CD4-positive, alpha-beta T cell treated with Interleukin-21 for 1 hour (primary cell): ENCODE measurements at regions not wholly inside any gene's neighbourhood (a gene's known extent, or its start where the extent isn't known, plus 50 kb on each side); places are given as distances from the start of the nearest gene placed in this dataset.
"Not testable (repeated sequence)": the region's sequence is repeated elsewhere in the genome, so short reads cannot be mapped to it uniquely, and the experiment has no call there.

ENCODE experiments used
- DNase-seq: peaks from one replicate; pipeline ENCODE4 v3.0.0-alpha.2; 2020

DNA sequence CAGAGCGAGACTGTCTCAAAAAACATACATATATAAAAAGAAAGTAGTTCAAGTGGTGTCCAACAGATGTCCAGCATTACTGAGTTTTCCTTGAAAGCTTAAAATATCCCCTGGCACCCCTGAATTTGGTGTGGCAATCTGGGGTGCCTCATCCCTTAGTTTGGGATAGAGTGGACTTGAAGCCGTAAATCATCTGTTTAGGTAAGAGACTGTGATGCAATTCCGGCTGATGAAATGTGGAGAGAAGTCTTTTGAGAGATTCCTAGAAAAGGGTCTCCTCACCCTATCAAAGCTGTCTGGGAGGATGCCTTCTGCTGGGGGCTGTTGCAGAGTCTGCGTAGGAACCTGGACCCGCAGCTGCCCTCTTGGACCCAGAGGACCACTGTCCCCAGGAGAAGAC lies 408.0 kb downstream of the RPS24 start:
- no peak for DNase-seq

DNA sequence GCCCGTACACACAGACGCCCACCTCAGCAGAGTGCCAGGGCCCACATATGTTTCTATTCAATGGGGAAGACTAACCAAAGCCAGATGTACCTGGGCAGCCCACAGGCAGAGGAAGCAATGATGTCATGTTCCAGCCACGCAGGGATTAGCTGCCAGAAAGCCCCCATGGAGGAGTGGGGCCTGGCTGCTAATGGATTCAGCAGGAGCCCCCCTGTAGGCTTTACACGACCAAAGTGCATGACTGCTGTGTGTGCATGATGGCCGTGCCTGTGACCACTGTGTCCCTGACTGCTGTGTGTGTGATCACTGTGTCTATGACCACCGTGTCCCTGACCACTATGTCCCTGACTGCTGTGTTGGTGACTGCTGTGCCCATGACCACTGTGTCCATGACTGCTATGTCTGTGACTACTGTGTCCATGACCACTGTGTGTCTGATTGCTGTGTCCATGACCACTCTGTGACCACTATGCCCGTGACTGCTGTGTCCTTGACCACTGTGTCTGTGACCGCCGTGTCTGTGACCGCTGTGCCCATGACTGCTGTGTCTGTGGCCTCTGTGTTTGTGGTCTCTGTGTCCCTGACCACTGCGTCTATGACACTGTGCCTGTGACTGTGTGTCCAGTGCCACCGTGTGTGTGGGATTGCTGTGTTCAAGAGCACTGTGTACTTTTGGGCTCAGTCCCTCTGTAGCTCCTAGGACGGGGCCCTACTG lies 409.3 kb downstream of the RPS24 start:
- no peak for DNase-seq

DNA sequence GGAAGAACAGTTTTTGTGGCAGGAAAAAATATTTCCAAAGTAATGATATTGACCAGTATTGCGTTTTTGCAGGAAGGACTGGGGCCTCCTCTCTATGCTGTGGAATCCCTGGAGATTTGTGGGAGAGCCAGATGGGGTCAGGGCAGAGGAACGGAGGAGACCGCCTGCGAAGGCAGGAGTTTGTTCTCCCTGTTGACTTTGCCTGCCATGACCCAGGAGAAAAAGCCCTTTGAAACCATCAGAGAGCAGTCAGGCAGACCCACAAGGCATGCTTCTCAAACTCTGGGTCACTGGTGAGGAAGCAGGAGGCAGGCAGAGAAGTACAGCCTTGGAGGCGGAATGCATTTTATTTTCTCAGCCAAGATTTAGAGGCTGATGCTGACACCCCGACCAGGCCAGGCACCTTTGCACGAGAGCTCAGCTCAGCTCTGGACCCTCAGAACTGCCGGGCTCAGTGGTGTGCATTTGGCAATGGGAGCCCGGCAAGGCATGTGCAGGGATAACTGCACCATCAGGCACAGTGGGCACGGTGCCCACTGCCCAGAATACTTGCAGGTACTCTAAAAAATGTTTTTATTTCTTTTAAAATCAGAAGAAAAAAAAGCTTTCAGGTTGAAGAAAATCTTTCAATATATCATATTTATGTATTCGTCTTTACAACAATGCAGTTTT lies 410.4 kb downstream of the RPS24 start:
- DNase-seq, result no peak

DNA sequence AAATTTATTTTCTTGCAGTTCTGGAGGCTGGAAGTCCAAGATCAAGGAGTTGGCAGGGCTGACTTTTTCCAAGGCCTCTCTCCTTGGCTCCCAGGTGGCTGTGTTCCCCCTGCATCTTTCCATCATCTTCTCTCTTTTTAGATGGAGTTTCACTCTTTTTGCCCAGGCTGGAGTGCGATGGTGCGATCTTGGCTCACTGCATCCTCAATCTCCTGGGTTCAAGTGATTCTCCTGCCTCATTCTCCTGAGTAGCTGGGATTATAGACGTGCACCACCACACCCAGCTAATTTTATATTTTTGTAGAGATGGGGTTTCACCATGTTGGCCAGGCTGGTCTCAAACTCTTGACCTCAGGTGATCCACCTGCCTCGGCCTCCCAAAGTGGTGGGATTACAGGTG lies 411.1 kb downstream of the RPS24 start:
- not testable (repeated sequence) for DNase-seq

DNA sequence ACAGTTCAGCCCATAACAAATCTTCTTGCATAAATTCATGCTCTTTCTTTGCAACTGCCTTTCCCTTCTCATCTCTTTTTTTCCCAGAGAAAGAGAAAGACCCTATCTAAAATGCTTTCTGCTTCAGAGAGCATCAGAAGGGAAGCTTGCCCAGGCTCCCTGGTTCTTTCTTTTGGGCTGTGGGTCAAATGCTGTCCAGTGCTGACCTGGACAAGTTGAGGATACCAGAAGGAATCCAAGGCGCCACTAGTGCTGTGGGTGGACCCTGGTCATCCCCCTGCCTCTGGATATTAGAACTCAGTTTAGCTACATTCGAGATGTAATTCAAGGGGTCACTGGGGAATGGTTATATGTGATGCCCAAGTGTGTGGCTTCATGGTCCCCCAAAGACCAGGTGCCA lies 411.6 kb downstream of the RPS24 start:
- DNase-seq, result no peak

DNA sequence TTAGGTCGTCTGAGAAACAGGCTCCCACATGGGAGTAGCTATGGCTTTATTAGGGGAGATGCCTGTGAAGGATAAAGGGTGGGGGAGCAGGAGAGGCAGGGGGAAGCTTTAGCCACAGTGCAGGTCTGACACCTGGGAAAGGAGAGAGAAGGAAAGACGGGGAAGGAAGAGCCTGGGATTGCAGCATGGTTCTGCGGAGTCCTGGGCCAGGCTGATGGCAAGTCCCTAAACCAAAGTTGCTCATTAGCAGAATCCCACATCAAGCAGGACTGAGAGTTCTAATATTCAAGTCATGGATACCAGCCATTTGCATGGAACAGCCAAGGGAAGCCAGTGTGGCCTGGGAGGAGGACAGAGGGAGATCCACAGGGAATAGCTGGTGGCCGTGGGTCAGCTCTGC lies 414.8 kb downstream of the RPS24 start:
- no peak for DNase-seq

DNA sequence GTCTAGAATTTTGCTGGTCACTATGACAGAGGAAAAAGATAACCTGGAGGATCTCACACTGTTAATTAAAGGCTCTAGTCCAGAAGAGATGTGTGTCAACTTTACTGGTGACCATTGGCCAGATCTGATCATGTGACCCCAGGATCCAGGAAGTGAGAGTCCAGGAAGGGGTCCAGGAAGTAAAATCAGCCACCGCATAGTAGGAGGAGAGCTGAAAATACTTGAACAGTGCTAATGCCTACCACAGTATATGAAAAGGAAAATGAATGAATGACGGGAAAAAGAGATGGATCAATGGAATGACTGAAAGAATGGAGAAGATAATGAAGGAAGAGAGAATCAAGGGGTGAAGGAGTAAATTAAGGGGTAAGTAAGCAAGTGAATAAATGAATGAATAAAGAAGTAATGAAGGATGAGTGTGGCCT lies 415.3 kb downstream of the RPS24 start:
- DNase-seq, result no peak

DNA sequence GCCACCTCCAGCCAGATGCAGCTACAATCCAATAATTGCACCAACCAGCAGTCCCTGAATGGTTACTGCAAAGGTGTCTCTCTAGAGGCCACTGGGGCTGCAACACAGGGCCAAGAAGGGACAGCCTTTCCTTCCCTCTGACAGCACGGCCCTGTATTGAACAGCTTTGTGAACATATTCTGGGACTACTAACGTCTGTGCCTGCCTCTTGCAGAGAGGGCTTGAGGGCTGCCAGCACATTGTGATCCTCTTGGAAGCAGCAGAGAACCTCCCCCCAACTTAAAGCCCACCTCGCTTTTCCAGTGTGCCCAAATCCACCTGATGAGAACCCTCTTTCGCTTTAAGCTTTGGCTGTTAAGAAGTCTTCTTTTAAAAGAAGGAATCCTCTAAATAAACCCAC lies 415.9 kb downstream of the RPS24 start:
- DNase-seq, result no peak

DNA sequence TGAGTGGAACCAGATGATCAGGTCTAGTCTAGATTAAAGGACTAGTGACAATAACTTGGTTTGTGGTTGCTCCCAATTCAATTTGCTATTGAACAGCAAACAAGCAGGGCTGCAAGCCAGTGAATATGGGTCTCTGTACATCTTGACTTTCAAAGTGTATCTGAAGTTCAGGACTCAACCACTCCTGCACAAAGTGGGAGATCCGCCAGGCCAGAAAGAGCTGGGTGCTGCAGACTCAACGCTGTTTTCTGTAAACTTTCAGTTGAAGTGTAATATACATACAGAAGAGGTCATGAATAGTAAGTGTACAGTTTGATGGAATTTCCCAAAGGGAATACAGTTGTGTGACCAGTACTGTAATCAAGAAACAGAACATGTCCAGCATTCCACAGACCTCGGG lies 416.6 kb downstream of the RPS24 start:
- DNase-seq, result no peak

DNA sequence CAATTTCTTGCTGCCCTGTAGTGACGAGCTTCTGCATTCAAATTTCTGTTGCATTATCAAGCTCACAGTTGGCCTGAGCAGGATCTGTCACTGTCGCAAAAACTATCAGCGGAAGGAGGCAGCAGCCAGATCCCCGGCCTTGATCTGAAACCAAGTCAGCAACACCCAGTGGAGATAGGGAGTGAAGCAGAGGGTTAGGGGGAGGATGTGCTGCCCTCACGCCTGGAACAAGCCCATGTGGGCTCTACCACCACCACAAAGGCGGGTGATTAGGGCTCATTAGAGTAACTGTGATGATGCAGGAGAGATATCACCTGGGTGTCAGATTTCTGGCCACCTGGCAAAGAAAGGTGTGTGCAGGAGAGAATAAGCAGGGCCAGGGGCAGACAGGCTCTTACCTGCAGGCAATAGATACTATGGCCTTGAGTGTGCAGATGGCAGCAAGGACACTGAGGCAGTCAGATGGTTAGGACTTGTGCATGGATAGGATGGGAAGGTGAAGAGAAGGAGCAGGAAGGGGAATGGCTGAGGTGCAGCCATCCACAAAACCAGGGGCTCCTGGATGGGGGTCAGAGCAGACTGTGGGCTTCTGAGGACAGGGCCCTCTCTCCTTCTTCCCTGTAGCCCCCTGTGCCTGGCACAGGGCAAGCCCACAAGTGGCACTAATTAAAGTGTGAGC lies 417.3 kb downstream of the RPS24 start:
- no peak for DNase-seq

DNA sequence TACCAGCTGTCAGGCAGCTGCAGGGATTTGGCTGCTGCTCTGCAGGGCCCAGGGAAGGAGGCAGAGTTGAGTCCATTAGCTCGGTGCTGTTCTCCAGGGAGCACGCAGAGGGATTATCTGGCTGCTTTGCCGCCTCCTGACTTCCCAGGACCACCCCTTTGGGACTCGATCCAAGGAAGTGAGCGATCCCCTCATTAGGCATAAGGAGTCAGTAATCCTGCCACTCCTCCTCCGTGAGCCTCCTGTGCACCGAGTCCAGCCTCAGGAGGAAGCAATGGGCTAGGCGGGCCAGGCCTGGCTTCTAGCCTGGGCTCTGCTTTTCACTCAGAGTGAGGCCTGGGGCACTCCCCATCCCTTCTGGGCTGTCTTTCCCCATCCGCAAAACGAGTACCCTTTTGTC lies 417.9 kb downstream of the RPS24 start:
- no peak for DNase-seq

DNA sequence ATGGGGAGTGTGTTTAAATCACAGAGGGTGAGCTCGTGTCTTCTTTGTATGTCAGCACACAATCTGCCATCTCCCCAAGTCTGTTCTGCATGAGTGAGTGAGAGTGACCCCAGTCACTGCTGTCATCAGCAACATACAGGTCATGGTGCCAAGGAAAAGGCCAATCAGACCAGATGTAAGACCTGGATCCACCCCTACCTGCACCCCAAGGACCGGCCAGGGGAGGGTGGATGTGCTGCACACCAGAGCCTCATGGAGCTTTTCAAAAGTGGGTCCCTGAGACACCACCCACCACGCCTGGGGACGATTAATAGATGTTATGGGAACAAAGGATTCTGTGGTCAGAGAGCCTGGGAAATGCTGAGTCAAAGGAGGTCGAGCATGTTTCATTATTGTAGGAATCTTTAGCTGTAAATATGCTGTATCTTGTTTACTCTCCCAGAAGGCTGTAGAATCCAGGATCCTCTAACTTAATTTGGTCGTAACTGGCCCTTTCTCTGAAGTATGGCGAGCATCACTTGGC lies 420.5 kb downstream of the RPS24 start:
- DNase-seq, result no peak

DNA sequence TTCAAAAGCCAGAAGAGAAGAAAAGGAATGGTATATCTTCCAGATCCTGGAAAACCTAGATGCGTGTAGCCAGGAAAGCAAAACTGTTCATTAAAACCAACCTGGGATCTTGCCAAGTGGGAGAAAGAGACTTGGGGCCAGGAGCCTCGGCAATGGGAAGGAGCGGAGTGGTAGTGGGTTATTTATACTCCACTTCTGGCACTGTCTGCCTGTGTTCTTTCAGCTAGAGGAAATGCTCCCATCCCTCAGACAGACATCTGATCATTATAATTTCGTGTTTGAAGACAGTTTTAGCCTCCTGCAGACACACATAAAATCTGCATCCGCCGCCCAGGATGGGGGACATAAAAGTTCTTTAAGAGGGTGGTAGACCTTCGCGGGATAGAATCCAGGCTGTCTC lies 421.6 kb downstream of the RPS24 start:
- no peak for DNase-seq

DNA sequence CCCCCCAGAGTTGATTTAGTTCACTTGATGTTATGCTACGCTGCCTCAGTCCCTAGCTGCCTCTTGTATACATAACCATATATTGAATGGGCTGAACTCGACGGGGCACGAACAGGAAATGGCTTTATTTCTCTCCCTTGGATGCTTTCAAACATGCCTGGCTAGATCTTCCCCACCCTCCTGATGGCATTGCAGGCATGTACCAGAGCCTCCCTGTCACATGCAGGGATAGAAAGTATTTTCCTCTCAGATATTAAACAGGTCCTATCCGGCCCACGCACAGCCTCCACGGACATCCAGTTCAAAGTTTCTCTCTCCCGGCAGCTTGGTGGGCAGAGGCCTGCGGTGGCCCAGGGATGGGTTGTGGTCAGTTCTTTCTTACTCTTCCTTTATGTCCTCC lies 422.1 kb downstream of the RPS24 start:
- DNase-seq, result no peak

DNA sequence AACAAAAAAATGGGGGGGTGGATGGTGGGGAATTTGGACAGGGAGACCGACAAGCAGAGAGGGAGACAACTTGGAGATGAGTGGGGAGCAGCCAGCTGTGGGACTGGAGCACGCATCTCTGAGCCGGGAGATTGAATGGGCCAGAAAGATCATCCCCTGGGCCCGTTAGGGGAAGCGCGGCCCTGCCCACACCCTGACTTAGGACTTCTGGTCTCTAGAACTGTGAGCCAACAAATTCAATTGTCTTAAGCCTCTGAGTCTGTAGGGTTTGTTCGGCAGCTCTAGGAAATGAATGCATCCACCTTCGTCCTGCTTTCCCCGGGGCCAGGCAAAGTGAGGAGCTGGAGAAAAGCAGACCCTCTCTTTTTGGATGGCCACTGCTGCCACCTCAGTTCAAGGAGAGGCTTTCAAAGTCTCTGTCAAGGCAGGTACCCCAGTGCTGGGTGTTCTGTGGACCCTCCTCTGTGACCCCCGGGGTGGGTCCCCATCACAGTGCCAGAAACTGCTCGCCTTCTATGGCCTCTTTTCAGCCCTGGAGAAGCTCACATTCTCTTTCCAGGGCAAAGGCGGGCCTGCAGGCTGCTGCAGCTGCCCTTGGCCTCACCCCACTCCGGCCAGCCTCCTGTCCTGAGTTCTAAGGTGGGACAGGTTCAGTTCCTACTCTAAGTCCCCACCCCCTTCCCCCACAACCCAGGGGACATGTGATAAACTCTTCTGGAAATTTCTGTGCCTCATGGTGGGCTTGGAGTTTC lies 423.2 kb downstream of the RPS24 start:
- no peak for DNase-seq

DNA sequence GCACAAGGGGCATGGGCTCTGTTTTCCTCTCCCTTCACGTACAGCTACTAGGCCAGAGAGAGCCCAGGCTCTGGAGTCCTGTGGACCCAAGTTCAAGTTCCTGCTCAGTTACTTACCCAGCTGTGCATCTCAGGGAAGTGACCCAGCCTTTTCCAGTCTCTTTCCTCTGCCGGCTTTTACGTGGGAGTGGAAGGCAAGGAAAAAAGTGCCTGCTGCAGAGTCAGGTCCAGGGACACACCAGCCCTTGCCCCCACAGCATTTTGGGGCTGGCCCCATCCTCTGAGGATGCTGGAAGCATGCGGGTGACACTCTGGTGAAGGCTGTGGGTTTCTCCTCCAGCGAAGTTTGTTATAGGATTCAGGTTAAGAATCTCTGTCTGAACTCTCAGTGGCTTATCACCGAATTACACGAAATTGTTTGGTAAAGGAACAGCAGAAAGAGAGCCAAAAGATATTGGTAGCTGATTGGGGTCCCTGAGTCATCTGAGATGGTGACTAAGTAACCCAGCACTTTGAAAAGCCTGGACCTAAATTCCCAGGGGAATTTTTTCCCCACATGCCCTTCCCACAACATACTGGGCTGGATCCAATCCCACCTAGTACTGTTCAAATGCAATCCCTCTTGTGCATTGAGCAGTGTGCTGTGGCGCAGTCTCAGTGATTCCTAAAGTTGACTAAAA lies 424.3 kb downstream of the RPS24 start:
- DNase-seq, result no peak

DNA sequence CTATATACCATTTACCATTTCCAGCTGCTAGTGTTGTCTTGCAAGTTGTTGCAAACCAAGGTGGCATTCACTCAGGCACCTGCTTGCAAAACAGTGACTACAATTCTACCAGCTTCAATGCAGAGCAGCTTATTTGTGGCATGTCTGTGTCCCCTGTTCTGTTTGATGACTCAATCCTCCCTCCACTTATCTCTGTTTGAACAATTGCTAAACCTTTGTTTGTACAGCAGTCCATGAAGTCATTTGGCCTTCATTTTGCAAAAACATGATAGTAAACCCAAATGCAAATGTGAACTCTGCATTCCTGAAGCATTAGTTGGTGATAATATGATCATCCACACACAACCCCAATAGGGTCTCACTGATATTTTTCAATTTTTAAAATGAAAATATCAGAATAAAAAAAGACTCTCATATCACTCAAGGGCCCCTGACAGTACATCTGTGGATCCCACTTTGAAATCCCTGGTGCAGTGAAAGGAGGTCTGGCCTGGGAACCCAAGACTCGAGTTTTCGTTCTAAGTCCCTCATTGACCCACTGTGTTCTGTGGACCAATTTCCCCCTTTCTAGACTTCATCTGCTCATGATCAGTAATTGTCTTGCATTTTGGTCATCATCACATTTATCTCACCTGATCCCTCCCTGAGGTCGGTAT lies 425.4 kb downstream of the RPS24 start:
- no peak for DNase-seq

DNA sequence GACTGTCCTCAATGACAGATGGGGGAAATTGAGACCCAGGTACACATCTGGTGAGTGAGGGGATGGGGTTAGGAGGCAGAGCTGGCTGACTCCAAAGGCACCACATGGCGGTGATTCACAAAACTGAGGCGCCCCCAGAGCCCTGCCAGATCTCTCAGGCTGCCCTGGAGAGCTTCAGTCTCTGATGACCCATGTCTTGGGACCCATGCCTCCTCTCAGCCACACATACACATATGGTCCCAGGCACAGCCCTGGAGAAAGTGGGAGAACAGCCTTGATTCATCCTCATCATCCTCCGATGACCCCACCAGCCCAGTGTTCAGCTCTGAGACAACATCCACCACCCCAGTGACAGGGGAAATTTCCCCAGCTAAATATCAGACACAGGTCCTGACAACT lies 426.0 kb downstream of the RPS24 start:
- DNase-seq, result no peak

DNA sequence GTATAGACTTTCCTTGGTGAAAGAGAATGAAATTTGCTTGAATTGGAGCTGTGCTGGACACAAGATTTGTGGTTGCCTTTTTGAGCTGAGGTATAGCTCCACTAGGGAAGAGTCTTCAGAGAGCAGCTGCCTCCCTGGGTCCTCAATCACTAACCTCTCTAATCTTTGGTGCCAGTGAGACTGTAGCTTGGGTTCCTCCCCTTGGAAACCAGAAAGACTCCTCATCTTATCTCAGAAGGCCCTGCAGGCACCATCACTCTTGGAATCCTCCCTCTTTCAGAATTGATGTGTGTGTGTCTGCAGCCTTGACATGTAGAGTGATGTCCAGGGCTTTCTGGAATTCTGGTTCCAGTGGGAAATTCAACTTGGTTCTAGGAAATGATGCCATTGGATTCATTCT lies 426.5 kb downstream of the RPS24 start:
- DNase-seq, result no peak

DNA sequence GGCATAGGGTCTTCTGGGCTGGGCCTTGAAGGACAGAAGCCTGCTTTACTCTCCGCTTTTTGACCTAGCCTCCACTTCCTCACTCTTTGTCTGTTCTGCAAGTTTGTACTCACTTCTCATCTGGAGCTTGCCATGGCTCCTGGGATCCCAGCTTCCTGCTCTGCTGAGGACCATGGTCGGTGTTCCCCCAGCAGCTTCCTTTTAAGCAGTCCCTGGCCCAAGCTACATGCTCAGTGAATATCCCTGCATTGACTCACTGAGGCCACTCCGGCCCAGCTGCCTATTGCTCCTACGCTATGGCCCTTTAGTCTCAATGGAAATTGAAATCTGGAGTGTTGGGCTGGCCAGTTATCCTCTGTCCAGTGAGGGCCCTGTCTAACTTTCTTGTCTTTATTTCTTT lies 427.7 kb downstream of the RPS24 start:
- DNase-seq, result no peak

DNA sequence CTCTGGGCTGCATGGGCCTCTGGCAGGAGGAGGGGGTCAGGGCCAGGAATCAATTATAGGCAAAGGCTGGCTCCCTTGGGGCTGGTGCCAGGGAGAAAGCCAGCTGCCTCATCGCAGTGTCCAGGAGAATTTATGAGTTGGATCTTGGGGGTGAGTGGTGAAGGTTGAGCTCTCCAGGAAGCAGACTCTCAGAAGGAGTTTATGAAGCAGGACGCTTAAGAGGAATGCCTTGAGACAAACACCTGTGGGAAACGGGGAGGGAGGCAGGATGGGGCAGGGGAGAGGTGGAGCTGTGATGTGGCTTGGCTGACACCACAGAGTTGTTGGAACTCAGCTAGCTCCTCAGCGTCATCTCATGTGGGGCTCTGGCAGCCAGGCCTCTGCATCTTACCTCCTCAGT lies 428.5 kb downstream of the RPS24 start:
- no peak for DNase-seq

DNA sequence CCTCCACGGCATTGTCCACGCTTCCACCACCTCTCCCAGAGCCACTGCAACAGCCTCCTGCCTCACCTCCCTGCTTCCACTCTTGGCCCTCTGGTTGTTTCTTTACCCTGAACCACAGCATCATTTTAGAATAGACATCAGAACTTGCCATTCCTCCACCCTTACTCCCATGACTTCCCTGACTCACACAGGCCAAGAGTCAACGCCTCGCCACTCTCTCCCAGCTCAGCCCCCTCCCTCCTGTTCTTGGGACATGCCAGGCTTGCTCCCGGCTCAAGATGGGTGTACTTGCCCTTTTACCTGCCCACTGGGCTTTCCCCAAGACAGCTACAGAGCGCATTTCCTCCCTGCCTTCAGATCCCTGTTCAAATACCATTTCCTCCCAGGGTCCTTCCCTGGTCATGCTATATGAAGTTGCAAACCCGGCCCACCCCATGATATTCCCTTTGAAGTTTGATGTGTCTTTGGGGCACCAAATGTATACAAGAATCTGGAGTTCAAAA lies 429.1 kb downstream of the RPS24 start:
- DNase-seq, result no peak
